Ovary (tissue), 3 donors: ENCODE measurements at regions not wholly inside any gene's neighbourhood (a gene's known extent, or its start where the extent isn't known, plus 50 kb on each side); places are given as distances from the start of the nearest gene placed in this dataset.

Experiments used
- CTCF ChIP-seq, 3 donors: fragments of 450-650 bp in 2 of 3; fragments of 200-600 bp in 1 of 3; IDR thresholded peaks; one replicate each; pipeline versions ENCODE4 v1.5.1 to v1.8.0; 2016 to 2022; ENCODE audit warnings: antibody characterized with exemption in 3 of 3, mild to moderate bottlenecking in 1 of 3
- POLR2A ChIP-seq: fragments of 450-650 bp; IDR thresholded peaks from one replicate; pipeline ENCODE4 v1.6.1; 2017; ENCODE audit warnings: antibody characterized with exemption, mild to moderate bottlenecking, moderate library complexity
- donor health status: DM: no; HTN: no; CAD: no.

- no peak for TF ChIP-seq CTCF (IDR thresholded peaks at IDR 0.05)
- no peak for TF ChIP-seq POLR2A
Observed at GRCh38 chr9:18237776-18238175, 236.2 kb upstream of the ADAMTSL1 start.
